GM12878 (cell line): ENCODE measurements at regions not wholly inside any gene's neighbourhood (a gene's known extent, or its start where the extent isn't known, plus 50 kb on each side); places are given as distances from the start of the nearest gene placed in this dataset.

Source experiments
- ATAC-seq: fragments of 200-7000 bp; cut with Tn5 transposase; 3 replicates; pipeline ENCODE4 v1.9.1; 2020; ENCODE audit warnings: mild to moderate bottlenecking, moderate library complexity
- BruUV-seq: library from RNA; stranded (reverse); fragments of 400-500 nt; replicated peaks from 2 replicates; lab custom pipeline; 2021; lab: Mats Ljungman, UMichigan
- CTCF ChIA-PET: fragments of 300-600 bp; sonication (Branson Sonifier 250); formaldehyde crosslinking; extraction: SDS; loops from one replicate; lab custom pipeline; 2021; ENCODE audit warnings: inconsistent platforms; lab: Yijun Ruan, JAX
- POLR2A ChIA-PET: fragments of 350-600 bp; formaldehyde crosslinking; extraction: SDS; loops from one replicate; lab custom pipeline; 2021; ENCODE audit warnings: inconsistent platforms; lab: Charles Lee
- RAD21 ChIA-PET: fragments of 300-600 bp; sonication (Branson Sonifier 250); formaldehyde crosslinking; loops from one replicate; lab custom pipeline; 2023; ENCODE audit warnings: antibody characterized with exemption; ENCODE audit not compliant: unreplicated experiment; lab: Charles Lee
- SMC1A ChIA-PET: fragments of 300-600 bp; sonication (Branson Sonifier 250); formaldehyde crosslinking; loops from one replicate; lab custom pipeline; 2023; ENCODE audit not compliant: unreplicated experiment, uncharacterized antibody; lab: Charles Lee
- DNase-seq: peaks from one replicate; pipeline ENCODE4 v3.0.0-alpha.2; 2011; ENCODE audit warnings: low read depth, low spot score
- FAIRE-seq: peaks from 3 replicates; lab custom pipeline; 2011; peaks lifted over from hg19 to GRCh38; lab: Jason Lieb, UNC
- H2AFZ ChIP-seq: 2 replicates; pipeline ENCODE4 v1.6.0; 2011; ENCODE audit warnings: low read depth, low read length, control low read depth; ENCODE audit not compliant: control insufficient read depth
- H3K27ac ChIP-seq: 2 replicates; pipeline ENCODE4 v1.5.1; 2011; ENCODE audit warnings: control low read depth; ENCODE audit not compliant: control insufficient read depth, insufficient read depth
- H3K27me3 ChIP-seq, 2 experiments: replicated peaks in 1 of 2; 2 replicates each; pipeline versions ENCODE4 v1.6.0 to v1.6.1; 2011; ENCODE audit warnings: low read length in 1 of 2; ENCODE audit not compliant: control insufficient read depth in 2 of 2, insufficient read depth in 2 of 2
- H3K36me3 ChIP-seq, 2 experiments: 2 replicates each; pipeline ENCODE4 v1.5.1; 2011; ENCODE audit warnings: low read length in 1 of 2; ENCODE audit not compliant: control insufficient read depth in 2 of 2, insufficient read depth in 2 of 2
- H3K4me1 ChIP-seq: 2 replicates; pipeline ENCODE4 v1.6.1; 2011; ENCODE audit warnings: mild to moderate bottlenecking, low read length, moderate library complexity, mixed read lengths; ENCODE audit not compliant: control insufficient read depth, insufficient read depth
- H3K4me2 ChIP-seq: 2 replicates; pipeline ENCODE4 v1.6.0; 2011; ENCODE audit warnings: control low read depth; ENCODE audit not compliant: control insufficient read depth, insufficient read depth
- H3K4me3 ChIP-seq: fragments of 200-600 bp; sonication (generic); 2 replicates; pipeline ENCODE4 v1.5.1; 2016
- H3K79me2 ChIP-seq: 2 replicates; pipeline ENCODE4 v1.6.0; 2011; ENCODE audit warnings: low read length; ENCODE audit not compliant: control insufficient read depth, insufficient read depth
- H3K9ac ChIP-seq: 2 replicates; pipeline ENCODE4 v1.8.0; 2011; ENCODE audit warnings: low read length, control low read depth, mixed read lengths; ENCODE audit not compliant: control insufficient read depth, insufficient read depth
- H3K9me3 ChIP-seq: replicated peaks from 3 replicates; pipeline ENCODE4 v1.5.1; 2011; ENCODE audit warnings: mild to moderate bottlenecking, low read length; ENCODE audit not compliant: control insufficient read depth, insufficient read depth
- H4K20me1 ChIP-seq: 2 replicates; pipeline ENCODE4 v1.6.0; 2011; ENCODE audit not compliant: control insufficient read depth, insufficient read depth
- CEBPB ChIP-seq, 2 experiments: fragments of 150-350 bp in 1 of 2; IDR thresholded peaks; 2 replicates each; pipeline ENCODE4 v1.6.1; 2012 to 2014; ENCODE audit warnings: low read depth in 2 of 2, low read length in 2 of 2, borderline replicate concordance in 1 of 2, inconsistent platforms in 1 of 2
- NFYA ChIP-seq: IDR thresholded peaks from 2 replicates; pipeline ENCODE4 v1.6.1; 2011; ENCODE audit warnings: low read depth, mild to moderate bottlenecking, low read length, improper control_type of control experiment, borderline replicate concordance
- PAX5 ChIP-seq: IDR thresholded peaks from 2 replicates; pipeline ENCODE4 v1.6.1; 2011; ENCODE audit warnings: low read depth, low read length, borderline replicate concordance
- RAD51 ChIP-seq: fragments of 450-650 bp; IDR thresholded peaks from 2 replicates; pipeline ENCODE4 v1.6.1; 2016; ENCODE audit warnings: moderate library complexity, mild to moderate bottlenecking, inconsistent platforms
- RELA ChIP-seq: fragments of 450-650 bp; IDR thresholded peaks from 2 replicates; pipeline ENCODE4 v1.8.0; 2014; ENCODE audit warnings: borderline replicate concordance; ENCODE audit not compliant: partially characterized antibody
- RFX5 ChIP-seq: IDR thresholded peaks from 2 replicates; pipeline ENCODE4 v1.6.1; 2011; ENCODE audit warnings: low read depth, low read length, improper control_type of control experiment
- SUZ12 ChIP-seq: fragments of 200-600 bp; sonication (generic); IDR thresholded peaks from one replicate; pipeline ENCODE4 v1.6.1; 2018; ENCODE audit warnings: antibody characterized with exemption, mild to moderate bottlenecking; ENCODE audit not compliant: unreplicated experiment
- WRNIP1 ChIP-seq: IDR thresholded peaks from 2 replicates; pipeline ENCODE4 v1.6.1; 2011; ENCODE audit warnings: low read depth, low read length, improper control_type of control experiment, borderline replicate concordance
- YBX1 ChIP-seq: fragments of 450-650 bp; IDR thresholded peaks from 2 replicates; pipeline ENCODE4 v1.6.1; 2016; ENCODE audit warnings: antibody characterized with exemption
- YY1 ChIP-seq: IDR thresholded peaks from 2 replicates; pipeline ENCODE4 v1.6.1; 2011; ENCODE audit warnings: low read depth, mild to moderate bottlenecking, low read length
- ZBTB11 ChIP-seq: fragments of 450-650 bp; formaldehyde crosslinking; IDR thresholded peaks from 2 replicates; pipeline ENCODE4 v1.5.0; 2022; ENCODE audit warnings: mild to moderate bottlenecking, missing genetic modification characterization
- WGBS: methylation state at CpG from one replicate; pipeline ENCODE4 v1.1.6; 2016; ENCODE audit warnings: low lambda C conversion rate; ENCODE audit not compliant: insufficient replicate concordance, insufficient coverage; ENCODE audit errors: missing lambda C conversion rate; 5-methylcytosine and 5-hydroxymethylcytosine counted together
- in situ Hi-C: fragments of 300-500 bp; cut with MboI; formaldehyde crosslinking; loops from 9 replicates; pipeline ENCODE4 v1.14.3; 2018; ENCODE audit warnings: mixed read lengths
- intact Hi-C: fragments of 100-400 bp; cut with micrococcal nuclease; formaldehyde crosslinking; loops from one replicate; pipeline ENCODE4 v1.14.2; 2022; ENCODE audit not compliant: unreplicated experiment
- TF ChIP-seq, protein P1 (sequence below): fragments of 450-650 bp; IDR thresholded peaks from 2 replicates; pipeline ENCODE4 v1.6.1; 2014; ENCODE audit warnings: mild to moderate bottlenecking
- TF ChIP-seq, protein P2 (sequence below): fragments of 450-650 bp; IDR thresholded peaks from 2 replicates; pipeline ENCODE4 v1.6.1; 2018; ENCODE audit warnings: mild to moderate bottlenecking, low read depth, moderate library complexity; ENCODE audit not compliant: partially characterized antibody
- TF ChIP-seq, protein P3 (sequence below): fragments of 450-650 bp; IDR thresholded peaks from 2 replicates; pipeline ENCODE4 v1.6.1; 2016; ENCODE audit warnings: mild to moderate bottlenecking

- no peak for TF ChIP-seq CEBPB (IDR thresholded peaks at IDR 0.05; ENCODE audit: borderline replicate concordance in 1 of 2, low read depth in 2 of 2, low read length in 2 of 2)
- TF ChIP-seq ZBTB11 (CRISPR knock-in tag), result no peak
- no peak for TF ChIP-seq RAD51
These were observed 182.3 kb downstream of the INO80D start (continued) for GRCh38 chr2:205903549-205904129.

DNA sequence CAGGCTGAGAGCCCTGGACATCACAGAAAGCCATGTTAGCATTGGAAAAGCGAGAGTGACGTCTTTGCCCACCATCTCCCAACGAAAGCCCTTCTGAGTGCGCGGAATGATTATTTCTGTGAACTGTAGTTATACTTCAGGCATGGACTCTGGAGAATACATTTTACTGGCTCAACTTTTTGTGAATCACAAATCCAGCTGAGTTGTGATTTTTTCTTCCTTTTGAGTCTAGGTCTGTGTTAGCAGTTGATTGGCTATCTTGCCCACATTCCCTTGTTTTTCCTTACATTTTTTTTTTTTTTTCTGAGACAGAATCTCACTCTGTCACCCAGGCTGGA, 183.1 kb downstream of the INO80D start:
- Histone ChIP-seq H3K4me2 (no peak overlapping the region), H3K79me2 (no peaks in the 10 kb centered on the region), H2AFZ (no peak overlapping the region), H3K9me3 (no peaks in the 10 kb centered on the region; the same call in 1 of the 3 replicates), H3K4me3 (no peak overlapping the region), H4K20me1 (no peaks in the 10 kb centered on the region), H3K27me3 (no peaks in the 10 kb centered on the region; a peak in 1 of 4 replicates), H3K36me3 (no peaks in the 10 kb centered on the region), H3K27ac (no peak overlapping the region), H3K9ac (no peak overlapping the region), H3K4me1 (no peaks in the 10 kb centered on the region)
- intact Hi-C loops (no loop called here), in situ Hi-C loops (no loop called here)
- WGBS, result 22% methylated on average over 5 of the region's 5 CpGs
- FAIRE-seq, result no peak
- ChIA-PET CTCF (interaction anchor here (0.6 to 1.9 kb wide), 2 partner anchors 23 to 47 kb away, joined by 4 to 10 read pairs; no protein-coding TSS in a partner anchor), RAD21 (no interaction called here), POLR2A (interaction anchor here (0.7 kb wide), 1 partner anchor 65 kb away, joined by 3 read pairs; no protein-coding TSS in a partner anchor), SMC1A (no interaction called here)
- no peak for DNase-seq
- no peak for ATAC-seq
- BruUV-seq, result no TSS peak
- TF ChIP-seq, protein P1, sequence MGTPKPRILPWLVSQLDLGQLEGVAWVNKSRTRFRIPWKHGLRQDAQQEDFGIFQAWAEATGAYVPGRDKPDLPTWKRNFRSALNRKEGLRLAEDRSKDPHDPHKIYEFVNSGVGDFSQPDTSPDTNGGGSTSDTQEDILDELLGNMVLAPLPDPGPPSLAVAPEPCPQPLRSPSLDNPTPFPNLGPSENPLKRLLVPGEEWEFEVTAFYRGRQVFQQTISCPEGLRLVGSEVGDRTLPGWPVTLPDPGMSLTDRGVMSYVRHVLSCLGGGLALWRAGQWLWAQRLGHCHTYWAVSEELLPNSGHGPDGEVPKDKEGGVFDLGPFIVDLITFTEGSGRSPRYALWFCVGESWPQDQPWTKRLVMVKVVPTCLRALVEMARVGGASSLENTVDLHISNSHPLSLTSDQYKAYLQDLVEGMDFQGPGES, result no peak
- TF ChIP-seq WRNIP1, result no peak
- TF ChIP-seq PAX5, result no peak
- TF ChIP-seq, protein P2, sequence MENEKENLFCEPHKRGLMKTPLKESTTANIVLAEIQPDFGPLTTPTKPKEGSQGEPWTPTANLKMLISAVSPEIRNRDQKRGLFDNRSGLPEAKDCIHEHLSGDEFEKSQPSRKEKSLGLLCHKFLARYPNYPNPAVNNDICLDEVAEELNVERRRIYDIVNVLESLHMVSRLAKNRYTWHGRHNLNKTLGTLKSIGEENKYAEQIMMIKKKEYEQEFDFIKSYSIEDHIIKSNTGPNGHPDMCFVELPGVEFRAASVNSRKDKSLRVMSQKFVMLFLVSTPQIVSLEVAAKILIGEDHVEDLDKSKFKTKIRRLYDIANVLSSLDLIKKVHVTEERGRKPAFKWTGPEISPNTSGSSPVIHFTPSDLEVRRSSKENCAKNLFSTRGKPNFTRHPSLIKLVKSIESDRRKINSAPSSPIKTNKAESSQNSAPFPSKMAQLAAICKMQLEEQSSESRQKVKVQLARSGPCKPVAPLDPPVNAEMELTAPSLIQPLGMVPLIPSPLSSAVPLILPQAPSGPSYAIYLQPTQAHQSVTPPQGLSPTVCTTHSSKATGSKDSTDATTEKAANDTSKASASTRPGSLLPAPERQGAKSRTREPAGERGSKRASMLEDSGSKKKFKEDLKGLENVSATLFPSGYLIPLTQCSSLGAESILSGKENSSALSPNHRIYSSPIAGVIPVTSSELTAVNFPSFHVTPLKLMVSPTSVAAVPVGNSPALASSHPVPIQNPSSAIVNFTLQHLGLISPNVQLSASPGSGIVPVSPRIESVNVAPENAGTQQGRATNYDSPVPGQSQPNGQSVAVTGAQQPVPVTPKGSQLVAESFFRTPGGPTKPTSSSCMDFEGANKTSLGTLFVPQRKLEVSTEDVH, result no peak
- TF ChIP-seq, protein P3, sequence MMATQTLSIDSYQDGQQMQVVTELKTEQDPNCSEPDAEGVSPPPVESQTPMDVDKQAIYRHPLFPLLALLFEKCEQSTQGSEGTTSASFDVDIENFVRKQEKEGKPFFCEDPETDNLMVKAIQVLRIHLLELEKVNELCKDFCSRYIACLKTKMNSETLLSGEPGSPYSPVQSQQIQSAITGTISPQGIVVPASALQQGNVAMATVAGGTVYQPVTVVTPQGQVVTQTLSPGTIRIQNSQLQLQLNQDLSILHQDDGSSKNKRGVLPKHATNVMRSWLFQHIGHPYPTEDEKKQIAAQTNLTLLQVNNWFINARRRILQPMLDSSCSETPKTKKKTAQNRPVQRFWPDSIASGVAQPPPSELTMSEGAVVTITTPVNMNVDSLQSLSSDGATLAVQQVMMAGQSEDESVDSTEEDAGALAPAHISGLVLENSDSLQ, result no peak
- no peak for TF ChIP-seq RFX5
- no peak for TF ChIP-seq YBX1
- no peak for TF ChIP-seq YY1
- TF ChIP-seq RELA, result no peak
- no peak for TF ChIP-seq NFYA
- TF ChIP-seq SUZ12, result no peak
